Hepatocyte (in vitro differentiated cells): ENCODE measurements at regions not wholly inside any gene's neighbourhood (a gene's known extent, or its start where the extent isn't known, plus 50 kb on each side); places are given as distances from the start of the nearest gene placed in this dataset.

ENCODE experiments used
- CTCF ChIP-seq: fragments of 200-600 bp; sonication (generic); IDR thresholded peaks from 2 replicates; pipeline ENCODE4 v1.5.1; 2016; ENCODE audit warnings: antibody characterized with exemption, mild to moderate bottlenecking; ENCODE audit not compliant: poor library complexity
- EZH2 ChIP-seq: fragments of 200-600 bp; sonication (generic); IDR thresholded peaks from 2 replicates; pipeline ENCODE4 v1.6.1; 2016; ENCODE audit warnings: antibody characterized with exemption, mild to moderate bottlenecking, borderline replicate concordance
- EZH2phosphoT487 ChIP-seq: fragments of 200-600 bp; sonication (generic); IDR thresholded peaks from one replicate; pipeline ENCODE4 v1.6.1; 2018; ENCODE audit warnings: antibody characterized with exemption, mild to moderate bottlenecking, low read depth, moderate library complexity; ENCODE audit not compliant: unreplicated experiment, severe bottlenecking

- TF ChIP-seq EZH2 (no peak), CTCF (no peak), EZH2phosphoT487 (no peak)
Measured at GRCh38 chr10:130283219-130283545, 147.0 kb downstream of the GLRX3 start.
